ENCODE measurements at regions not wholly inside any gene's neighbourhood (a gene's known extent, or its start where the extent isn't known, plus 50 kb on each side); places are given as distances from the start of the nearest gene placed in this dataset.

GRCh38 chr6:106870824-106871717, 103.5 kb downstream of the CD24 start:
- TF ChIP-seq CTCF (IDR thresholded peaks at IDR 0.05) (no peak), EZH2 (IDR thresholded peaks at IDR 0.05; ENCODE audit: borderline replicate concordance, insufficient read depth, low read depth, low read length, poor library complexity, severe bottlenecking) (no peak)
